ENCODE measurements at regions not wholly inside any gene's neighbourhood (a gene's known extent, or its start where the extent isn't known, plus 50 kb on each side); places are given as distances from the start of the nearest gene placed in this dataset.

GRCh38 chr11:8749202-8749601 lies 66.6 kb downstream of the RPL27A start:
- TF ChIP-seq, protein P1, sequence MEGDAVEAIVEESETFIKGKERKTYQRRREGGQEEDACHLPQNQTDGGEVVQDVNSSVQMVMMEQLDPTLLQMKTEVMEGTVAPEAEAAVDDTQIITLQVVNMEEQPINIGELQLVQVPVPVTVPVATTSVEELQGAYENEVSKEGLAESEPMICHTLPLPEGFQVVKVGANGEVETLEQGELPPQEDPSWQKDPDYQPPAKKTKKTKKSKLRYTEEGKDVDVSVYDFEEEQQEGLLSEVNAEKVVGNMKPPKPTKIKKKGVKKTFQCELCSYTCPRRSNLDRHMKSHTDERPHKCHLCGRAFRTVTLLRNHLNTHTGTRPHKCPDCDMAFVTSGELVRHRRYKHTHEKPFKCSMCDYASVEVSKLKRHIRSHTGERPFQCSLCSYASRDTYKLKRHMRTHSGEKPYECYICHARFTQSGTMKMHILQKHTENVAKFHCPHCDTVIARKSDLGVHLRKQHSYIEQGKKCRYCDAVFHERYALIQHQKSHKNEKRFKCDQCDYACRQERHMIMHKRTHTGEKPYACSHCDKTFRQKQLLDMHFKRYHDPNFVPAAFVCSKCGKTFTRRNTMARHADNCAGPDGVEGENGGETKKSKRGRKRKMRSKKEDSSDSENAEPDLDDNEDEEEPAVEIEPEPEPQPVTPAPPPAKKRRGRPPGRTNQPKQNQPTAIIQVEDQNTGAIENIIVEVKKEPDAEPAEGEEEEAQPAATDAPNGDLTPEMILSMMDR (IDR thresholded peaks at IDR 0.05): no peak
- H3K27me3 ChIP-seq (ENCODE audit: control insufficient read depth in 2 of 2, insufficient read depth in 2 of 2, low read length in 2 of 2): no peaks in the 10 kb centered on the region
- Mint-ChIP-seq H3K27ac (no peak overlapping the region), H3K36me3 (no peaks in the 10 kb centered on the region), H3K9me3 (peaks cover 0 to 10% (median 5%) of the 10 kb centered on the region in 7 donors), H3K4me3 (no peak overlapping the region), H3K4me1 (peaks cover 3% of the 10 kb centered on the region), H3K27me3 (ENCODE audit: low read depth in 3 of 3) (peaks cover 2 to 3% (median 2%) of the 10 kb centered on the region in 3 donors)
- no peaks in the 10 kb centered on the region for H3K9me3 ChIP-seq (replicated peaks in 1 of 2; ENCODE audit: control insufficient read depth in 1 of 2, insufficient read depth in 1 of 2, low read length in 2 of 2)
- DNase-seq: no peak
- H3K4me2 ChIP-seq (replicated peaks; ENCODE audit: extremely low read depth, low read length, poor library complexity, severe bottlenecking): no peak overlapping the region
- H3K79me2 ChIP-seq (ENCODE audit: insufficient read depth, low read length): no peaks in the 10 kb centered on the region
- no peaks in the 10 kb centered on the region for H3K4me1 ChIP-seq (ENCODE audit: control insufficient read depth in 1 of 2, insufficient read depth in 2 of 2, low read length in 2 of 2)
- intact Hi-C loops (cut with micrococcal nuclease): no loop called here
- H3K4me3 ChIP-seq (replicated peaks in 1 of 3; ENCODE audit: low read depth in 2 of 3, low read length in 3 of 3): no peak overlapping the region
- 100% methylated on average over 1 of the region's 2 CpGs for WGBS (ENCODE audit: insufficient coverage)
- no peak overlapping the region for H3K9ac ChIP-seq (ENCODE audit: insufficient read depth, low read length, poor library complexity, severe bottlenecking)
- no peaks in the 10 kb centered on the region for H3K36me3 ChIP-seq (replicated peaks in 1 of 2; ENCODE audit: control insufficient read depth in 1 of 2, insufficient read depth in 2 of 2, low read length in 2 of 2)
- H2AFZ ChIP-seq (ENCODE audit: insufficient read depth, low read depth, low read length, poor library complexity, severe bottlenecking): no peak overlapping the region
- no peaks in the 10 kb centered on the region for H4K20me1 ChIP-seq (ENCODE audit: insufficient read depth, low read length)
- no peak overlapping the region for H3K27ac ChIP-seq (ENCODE audit: low read depth in 1 of 2, low read length in 2 of 2)

GRCh38 chr11:8754241-8754640 lies 71.6 kb downstream of the RPL27A start:
- TF ChIP-seq, protein P1 (IDR thresholded peaks at IDR 0.05): no peak

More at GRCh38 chr11:8754241-8754640, 71.6 kb downstream of the RPL27A start:
- Histone ChIP-seq H3K36me3 (replicated peaks in 1 of 2; ENCODE audit: control insufficient read depth in 1 of 2, insufficient read depth in 2 of 2, low read length in 2 of 2) (no peaks in the 10 kb centered on the region), H3K27ac (ENCODE audit: low read depth in 1 of 2, low read length in 2 of 2) (no peak overlapping the region), H3K9me3 (replicated peaks in 1 of 2; ENCODE audit: control insufficient read depth in 1 of 2, insufficient read depth in 1 of 2, low read length in 2 of 2) (no peaks in the 10 kb centered on the region), H3K4me3 (replicated peaks in 1 of 3; ENCODE audit: low read depth in 2 of 3, low read length in 3 of 3) (no peak overlapping the region), H2AFZ (ENCODE audit: insufficient read depth, low read depth, low read length, poor library complexity, severe bottlenecking) (no peak overlapping the region), H3K9ac (ENCODE audit: insufficient read depth, low read length, poor library complexity, severe bottlenecking) (no peak overlapping the region), H3K27me3 (ENCODE audit: control insufficient read depth in 2 of 2, insufficient read depth in 2 of 2, low read length in 2 of 2) (no peaks in the 10 kb centered on the region), H4K20me1 (ENCODE audit: insufficient read depth, low read length) (no peaks in the 10 kb centered on the region), H3K4me1 (ENCODE audit: control insufficient read depth in 1 of 2, insufficient read depth in 2 of 2, low read length in 2 of 2) (no peaks in the 10 kb centered on the region), H3K4me2 (replicated peaks; ENCODE audit: extremely low read depth, low read length, poor library complexity, severe bottlenecking) (no peak overlapping the region), H3K79me2 (ENCODE audit: insufficient read depth, low read length) (no peaks in the 10 kb centered on the region)
- Mint-ChIP-seq H3K27me3 (ENCODE audit: low read depth in 3 of 3) (peaks cover 2 to 3% (median 2%) of the 10 kb centered on the region in 3 donors), H3K36me3 (no peaks in the 10 kb centered on the region), H3K27ac (no peak overlapping the region), H3K9me3 (peaks cover 0 to 10% (median 5%) of the 10 kb centered on the region in 7 donors), H3K4me3 (no peak overlapping the region), H3K4me1 (peaks cover 3% of the 10 kb centered on the region)
- intact Hi-C loops (cut with micrococcal nuclease): no loop called here
- DNase-seq: no peak
- no CpG with 5 or more reads among the region's 1 CpG for WGBS (ENCODE audit: insufficient coverage)

All from CD14-positive monocyte (primary cell).